GM23248 (cell line): ENCODE measurements at regions not wholly inside any gene's neighbourhood (a gene's known extent, or its start where the extent isn't known, plus 50 kb on each side); places are given as distances from the start of the nearest gene placed in this dataset.

ENCODE experiments used
- DNase-seq: peaks from one replicate; pipeline ENCODE4 v3.0.0-alpha.2; 2015
- H2AFZ ChIP-seq: fragments of 200-600 bp; sonication (generic); 2 replicates; pipeline ENCODE4 v1.6.1; 2016; ENCODE audit warnings: antibody characterized with exemption
- H3F3A ChIP-seq: fragments of 200-600 bp; sonication (generic); 2 replicates; pipeline ENCODE4 v1.6.1; 2016; ENCODE audit warnings: mild to moderate bottlenecking, antibody characterized with exemption, mixed run types; ENCODE audit not compliant: insufficient read depth
- H3K27ac ChIP-seq: fragments of 200-600 bp; sonication (generic); 2 replicates; pipeline ENCODE4 v1.5.1; 2016; ENCODE audit warnings: mild to moderate bottlenecking
- H3K27me3 ChIP-seq: fragments of 200-600 bp; sonication (generic); replicated peaks from 2 replicates; pipeline ENCODE4 v1.6.1; 2016; ENCODE audit warnings: mild to moderate bottlenecking; ENCODE audit not compliant: insufficient read depth
- H3K36me3 ChIP-seq: fragments of 200-600 bp; sonication (generic); 2 replicates; pipeline ENCODE4 v1.6.1; 2016; ENCODE audit warnings: low read depth, mild to moderate bottlenecking
- H3K4me1 ChIP-seq: fragments of 200-600 bp; sonication (generic); 2 replicates; pipeline ENCODE4 v1.6.1; 2016; ENCODE audit warnings: mild to moderate bottlenecking; ENCODE audit not compliant: insufficient read depth
- H3K4me2 ChIP-seq: fragments of 200-600 bp; sonication (generic); one replicate; pipeline ENCODE4 v1.6.1; 2016; ENCODE audit warnings: mild to moderate bottlenecking; ENCODE audit not compliant: unreplicated experiment
- H3K4me3 ChIP-seq: fragments of 200-600 bp; sonication (generic); 2 replicates; pipeline ENCODE4 v1.5.1; 2016; ENCODE audit warnings: mild to moderate bottlenecking
- H3K79me2 ChIP-seq: fragments of 200-600 bp; sonication (generic); 2 replicates; pipeline ENCODE4 v1.6.1; 2016; ENCODE audit warnings: mild to moderate bottlenecking; ENCODE audit not compliant: insufficient read depth
- H3K9ac ChIP-seq: fragments of 200-600 bp; sonication (generic); 2 replicates; pipeline ENCODE4 v1.6.1; 2016; ENCODE audit warnings: mild to moderate bottlenecking
- H3K9me2 ChIP-seq: fragments of 200-600 bp; sonication (generic); 2 replicates; pipeline ENCODE4 v1.6.1; 2016; ENCODE audit warnings: mixed run types, mild to moderate bottlenecking, moderate library complexity; ENCODE audit not compliant: insufficient read depth
- H3K9me3 ChIP-seq: fragments of 200-600 bp; sonication (generic); one replicate; pipeline ENCODE4 v1.6.1; 2017; ENCODE audit warnings: low read depth
- H4K20me1 ChIP-seq: fragments of 200-600 bp; sonication (generic); 2 replicates; pipeline ENCODE4 v1.6.0; 2016; ENCODE audit not compliant: insufficient read depth
- EZH2 ChIP-seq: fragments of 200-600 bp; sonication (generic); IDR thresholded peaks from 2 replicates; pipeline ENCODE4 v1.6.1; 2018; ENCODE audit warnings: antibody characterized with exemption, mild to moderate bottlenecking; ENCODE audit not compliant: insufficient read depth, poor library complexity, severe bottlenecking
- EZH2phosphoT487 ChIP-seq: fragments of 200-600 bp; sonication (generic); IDR thresholded peaks from 2 replicates; pipeline ENCODE4 v1.6.1; 2018; ENCODE audit warnings: antibody characterized with exemption, moderate library complexity, mild to moderate bottlenecking, low read depth; ENCODE audit not compliant: insufficient read depth
- WGBS, 2 experiments: methylation state at CpG; one replicate each; pipeline ENCODE4 v1.1.6; 2015 to 2017; ENCODE audit warnings: low lambda C conversion rate in 2 of 2, low coverage in 1 of 2; ENCODE audit errors: missing lambda C conversion rate in 2 of 2; 5-methylcytosine and 5-hydroxymethylcytosine counted together
- in situ Hi-C: fragments of 300-500 bp; cut with MboI; formaldehyde crosslinking; loops from 2 replicates; pipeline ENCODE4 v1.15.0; 2020

DNA sequence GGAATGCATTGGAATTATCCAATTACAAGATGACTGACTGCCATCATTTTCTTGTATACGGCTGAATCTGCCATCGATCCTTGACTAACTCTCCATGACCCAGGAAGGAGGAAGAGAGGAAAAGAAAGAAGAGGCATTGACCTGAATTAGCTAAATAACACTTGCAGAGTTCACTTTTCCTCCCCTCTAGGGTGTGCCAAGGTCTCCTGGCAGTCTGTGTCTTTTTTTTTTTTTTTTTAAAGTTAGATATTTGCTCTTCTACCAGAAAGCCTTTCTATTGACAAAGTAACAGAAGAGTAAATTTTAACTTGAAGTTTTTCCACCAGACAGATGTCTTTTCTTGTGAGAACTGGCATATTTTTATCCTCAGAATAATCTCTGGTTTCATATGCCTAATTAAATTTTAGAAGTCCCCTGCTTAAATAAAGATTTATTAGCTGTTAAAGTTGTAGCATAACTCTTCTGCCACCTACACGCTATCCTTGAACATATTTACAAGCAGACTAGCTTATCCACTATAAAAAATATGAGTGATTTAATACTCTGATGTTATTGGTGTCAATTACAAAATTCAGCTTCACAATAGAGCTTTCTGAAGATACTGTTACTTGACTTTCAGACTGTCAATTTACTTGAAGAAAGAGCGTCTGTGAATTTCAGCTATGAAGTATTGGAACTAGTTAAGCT is 171.7 kb upstream of the ETAA1 start:
- no peaks in the 10 kb centered on the region for H3K36me3 ChIP-seq
- H3K9me3 ChIP-seq, result no peaks in the 10 kb centered on the region
- no peaks in the 10 kb centered on the region for H3K79me2 ChIP-seq
- in situ Hi-C loops, result loop anchor here (25.0 kb wide), 2 partner anchors 612 to 788 kb away; partner anchors contain the start of gene MEIS1
- no peaks in the 10 kb centered on the region for H3K27me3 ChIP-seq
- no peaks in the 10 kb centered on the region for H3K9me2 ChIP-seq
- no peaks in the 10 kb centered on the region for H3F3A ChIP-seq
- H3K27ac ChIP-seq, result no peak overlapping the region
- TF ChIP-seq EZH2phosphoT487, result no peak
- no peak for TF ChIP-seq EZH2
- H2AFZ ChIP-seq, result no peak overlapping the region
- no peaks in the 10 kb centered on the region for H3K4me1 ChIP-seq
- WGBS, 2 experiments, result 73 to 74% methylated on average over 4 of the region's 4 CpGs
- no peak overlapping the region for H3K9ac ChIP-seq
- no peaks in the 10 kb centered on the region for H4K20me1 ChIP-seq
- no peak for DNase-seq
- H3K4me2 ChIP-seq, result no peak overlapping the region
- no peak overlapping the region for H3K4me3 ChIP-seq

DNA sequence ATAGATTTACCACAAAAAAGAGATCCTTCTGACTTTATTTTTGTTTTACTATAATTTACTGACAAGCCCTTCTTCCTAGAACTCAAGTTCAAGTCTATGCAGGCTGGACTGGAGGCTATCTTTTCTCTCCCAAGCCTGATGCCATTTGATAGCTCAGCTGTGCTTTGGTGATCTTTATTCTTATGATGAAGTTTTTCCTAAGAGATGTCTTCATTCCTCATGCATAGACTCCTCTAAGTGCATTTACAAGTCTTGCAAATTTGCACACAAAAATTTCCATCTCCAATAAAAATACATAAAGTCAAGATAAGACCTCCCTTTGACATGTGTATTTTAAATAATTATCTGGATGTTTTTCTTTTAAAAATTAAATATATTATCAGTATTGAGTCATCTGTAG is 167.4 kb upstream of the ETAA1 start:
- no peaks in the 10 kb centered on the region for H3K79me2 ChIP-seq
- H2AFZ ChIP-seq, result no peak overlapping the region
- H3K4me1 ChIP-seq, result no peaks in the 10 kb centered on the region
- no peaks in the 10 kb centered on the region for H3K27me3 ChIP-seq
- no peaks in the 10 kb centered on the region for H3K9me3 ChIP-seq
- in situ Hi-C loops, result loop anchor here (25.0 kb wide), 2 partner anchors 608 to 792 kb away; partner anchors contain the start of gene MEIS1
- H3K36me3 ChIP-seq, result no peaks in the 10 kb centered on the region
- DNase-seq, result no peak
- no peaks in the 10 kb centered on the region for H4K20me1 ChIP-seq
- no peaks in the 10 kb centered on the region for H3F3A ChIP-seq
- H3K9ac ChIP-seq, result no peak overlapping the region
- H3K27ac ChIP-seq, result no peak overlapping the region
- no peak overlapping the region for H3K4me2 ChIP-seq
- no peaks in the 10 kb centered on the region for H3K9me2 ChIP-seq
- TF ChIP-seq EZH2 (no peak), EZH2phosphoT487 (no peak)
- H3K4me3 ChIP-seq, result no peak overlapping the region

DNA sequence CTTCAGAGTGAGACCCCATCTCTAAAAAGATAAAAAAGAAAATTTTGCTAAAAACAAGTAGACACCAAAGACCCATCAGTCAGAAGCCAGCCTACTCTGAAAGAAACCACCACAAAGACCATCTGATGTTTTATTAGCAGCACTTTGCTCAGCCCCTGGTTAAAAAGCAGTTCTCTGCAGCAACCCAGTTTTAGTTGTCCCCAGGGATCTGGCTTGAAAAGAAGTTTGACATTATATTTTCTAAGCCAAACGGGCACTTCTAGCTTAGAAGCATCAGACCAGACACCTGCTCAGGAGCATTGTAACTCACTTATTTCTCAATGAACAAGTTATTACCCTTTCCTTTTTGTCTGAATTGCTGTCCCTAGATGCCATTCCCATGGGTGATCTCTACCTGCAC is 164.2 kb upstream of the ETAA1 start:
- H3K4me2 ChIP-seq, result no peak overlapping the region
- H3K4me1 ChIP-seq, result no peaks in the 10 kb centered on the region
- H3K4me3 ChIP-seq, result no peak overlapping the region
- H3K9me2 ChIP-seq, result no peaks in the 10 kb centered on the region
- H3F3A ChIP-seq, result no peaks in the 10 kb centered on the region
- no peaks in the 10 kb centered on the region for H4K20me1 ChIP-seq
- no peak overlapping the region for H3K27ac ChIP-seq
- H3K27me3 ChIP-seq, result no peaks in the 10 kb centered on the region
- in situ Hi-C loops, result loop anchor here (25.0 kb wide), 2 partner anchors 604 to 796 kb away; partner anchors contain the start of gene MEIS1
- no peak overlapping the region for H2AFZ ChIP-seq
- H3K9me3 ChIP-seq, result no peaks in the 10 kb centered on the region
- H3K36me3 ChIP-seq, result no peaks in the 10 kb centered on the region
- DNase-seq, result no peak
- no peak overlapping the region for H3K9ac ChIP-seq
- no peak for TF ChIP-seq EZH2
- TF ChIP-seq EZH2phosphoT487, result no peak
- WGBS, 2 experiments, result 56 to 67% methylated on average over 1 of the region's 1 CpG
- H3K79me2 ChIP-seq, result no peaks in the 10 kb centered on the region

DNA sequence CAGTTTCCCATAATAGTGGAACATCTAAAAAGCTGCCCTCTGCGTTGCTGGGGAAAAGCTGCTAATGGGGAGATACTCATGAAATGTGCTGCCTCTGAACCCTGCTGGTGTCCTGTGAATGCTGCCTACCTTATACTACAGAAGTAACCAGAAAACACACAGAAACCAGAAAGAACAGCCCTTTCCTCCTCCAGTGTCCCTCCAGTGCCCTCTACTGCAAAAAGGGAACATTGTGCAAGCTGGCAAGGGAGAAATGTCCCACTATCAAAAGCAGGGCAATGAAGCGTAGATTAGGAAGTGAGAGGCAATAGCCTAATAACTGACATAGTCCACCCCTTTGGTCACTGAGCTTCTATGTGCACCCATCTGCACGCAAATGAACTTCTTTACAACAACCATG is 162.7 kb upstream of the ETAA1 start:
- DNase-seq, result peak; percentile 71
- H3K27ac ChIP-seq, result no peak overlapping the region
- H3F3A ChIP-seq, result no peaks in the 10 kb centered on the region
- no peaks in the 10 kb centered on the region for H3K27me3 ChIP-seq
- H3K9me3 ChIP-seq, result no peaks in the 10 kb centered on the region
- H3K4me1 ChIP-seq, result no peaks in the 10 kb centered on the region
- TF ChIP-seq EZH2phosphoT487, result no peak
- TF ChIP-seq EZH2, result no peak
- H3K4me3 ChIP-seq, result no peak overlapping the region
- no peak overlapping the region for H2AFZ ChIP-seq
- 75 to 79% methylated on average over 3 of the region's 3 CpGs for WGBS, 2 experiments
- in situ Hi-C loops, result loop anchor here (25.0 kb wide), 2 partner anchors 603 to 797 kb away; partner anchors contain the start of gene MEIS1
- H4K20me1 ChIP-seq, result no peaks in the 10 kb centered on the region
- no peak overlapping the region for H3K4me2 ChIP-seq
- no peak overlapping the region for H3K9ac ChIP-seq
- no peaks in the 10 kb centered on the region for H3K79me2 ChIP-seq
- H3K9me2 ChIP-seq, result no peaks in the 10 kb centered on the region
- H3K36me3 ChIP-seq, result no peaks in the 10 kb centered on the region
